ENCODE measurements at regions not wholly inside any gene's neighbourhood (a gene's known extent, or its start where the extent isn't known, plus 50 kb on each side); places are given as distances from the start of the nearest gene placed in this dataset.

- DNase-seq = peak; percentile 87
- H3K27me3 ChIP-seq (ENCODE audit: control insufficient read depth, insufficient read depth, low read length) = no peaks in the 10 kb centered on the region
- no peak overlapping the region for H3K4me3 ChIP-seq (ENCODE audit: insufficient read depth, low read depth, low read length)
- no peaks in the 10 kb centered on the region for H3K36me3 ChIP-seq (replicated peaks; ENCODE audit: control insufficient read depth, insufficient read depth, low read length)
These were observed 272.8 kb downstream of the CTTN start for GRCh38 chr11:70671083-70671482.

GRCh38 chr11:70671611-70672010 lies 273.3 kb downstream of the CTTN start:
- no peak for DNase-seq
- H3K4me3 ChIP-seq (ENCODE audit: insufficient read depth, low read depth, low read length) = no peak overlapping the region

GRCh38 chr11:70672991-70673653 lies 274.8 kb downstream of the CTTN start:
- Histone ChIP-seq H3K36me3 (replicated peaks; ENCODE audit: control insufficient read depth, insufficient read depth, low read length) (no peaks in the 10 kb centered on the region), H3K4me3 (ENCODE audit: insufficient read depth, low read depth, low read length) (no peak overlapping the region), H3K27me3 (ENCODE audit: control insufficient read depth, insufficient read depth, low read length) (no peaks in the 10 kb centered on the region)
- DNase-seq = peak; percentile 55

More at GRCh38 chr11:70671611-70672010, 273.3 kb downstream of the CTTN start:
- Histone ChIP-seq H3K27me3 (ENCODE audit: control insufficient read depth, insufficient read depth, low read length) (no peaks in the 10 kb centered on the region), H3K36me3 (replicated peaks; ENCODE audit: control insufficient read depth, insufficient read depth, low read length) (no peaks in the 10 kb centered on the region)

- no peaks in the 10 kb centered on the region for H3K36me3 ChIP-seq (replicated peaks; ENCODE audit: control insufficient read depth, insufficient read depth, low read length)
- H3K27me3 ChIP-seq (ENCODE audit: control insufficient read depth, insufficient read depth, low read length) = no peaks in the 10 kb centered on the region
- no peak for DNase-seq
- no peak overlapping the region for H3K4me3 ChIP-seq (ENCODE audit: insufficient read depth, low read depth, low read length)
These were observed 276.3 kb downstream of the CTTN start for GRCh38 chr11:70674605-70675004.

GRCh38 chr11:70675697-70676374 lies 277.5 kb downstream of the CTTN start:
- DNase-seq = no peak
- H3K27me3 ChIP-seq (ENCODE audit: control insufficient read depth, insufficient read depth, low read length) = no peaks in the 10 kb centered on the region
- no peaks in the 10 kb centered on the region for H3K36me3 ChIP-seq (replicated peaks; ENCODE audit: control insufficient read depth, insufficient read depth, low read length)
- H3K4me3 ChIP-seq (ENCODE audit: insufficient read depth, low read depth, low read length) = no peak overlapping the region

GRCh38 chr11:70677232-70677916 lies 279.0 kb downstream of the CTTN start:
- H3K36me3 ChIP-seq (replicated peaks; ENCODE audit: control insufficient read depth, insufficient read depth, low read length) = no peaks in the 10 kb centered on the region
- no peaks in the 10 kb centered on the region for H3K27me3 ChIP-seq (ENCODE audit: control insufficient read depth, insufficient read depth, low read length)
- no peak overlapping the region for H3K4me3 ChIP-seq (ENCODE audit: insufficient read depth, low read depth, low read length)
- DNase-seq = peak; percentile 48

- Histone ChIP-seq H3K27me3 (ENCODE audit: control insufficient read depth, insufficient read depth, low read length) (no peaks in the 10 kb centered on the region), H3K36me3 (replicated peaks; ENCODE audit: control insufficient read depth, insufficient read depth, low read length) (no peaks in the 10 kb centered on the region), H3K4me3 (ENCODE audit: insufficient read depth, low read depth, low read length) (no peak overlapping the region)
- DNase-seq = peak; percentile 43
These were observed 280.9 kb downstream of the CTTN start for GRCh38 chr11:70678931-70679900.

GRCh38 chr11:70680781-70681281 lies 282.5 kb downstream of the CTTN start:
- peak; percentile 63 for DNase-seq
- Histone ChIP-seq H3K4me3 (ENCODE audit: insufficient read depth, low read depth, low read length) (no peak overlapping the region), H3K36me3 (replicated peaks; ENCODE audit: control insufficient read depth, insufficient read depth, low read length) (no peaks in the 10 kb centered on the region), H3K27me3 (ENCODE audit: control insufficient read depth, insufficient read depth, low read length) (no peaks in the 10 kb centered on the region)

- no peaks in the 10 kb centered on the region for H3K36me3 ChIP-seq (replicated peaks; ENCODE audit: control insufficient read depth, insufficient read depth, low read length)
- no peak overlapping the region for H3K4me3 ChIP-seq (ENCODE audit: insufficient read depth, low read depth, low read length)
- no peaks in the 10 kb centered on the region for H3K27me3 ChIP-seq (ENCODE audit: control insufficient read depth, insufficient read depth, low read length)
- DNase-seq = no peak
These were observed 283.7 kb downstream of the CTTN start for GRCh38 chr11:70682056-70682455.

GRCh38 chr11:70682760-70683159 lies 284.4 kb downstream of the CTTN start:
- Histone ChIP-seq H3K27me3 (ENCODE audit: control insufficient read depth, insufficient read depth, low read length) (no peaks in the 10 kb centered on the region), H3K4me3 (ENCODE audit: insufficient read depth, low read depth, low read length) (no peak overlapping the region), H3K36me3 (replicated peaks; ENCODE audit: control insufficient read depth, insufficient read depth, low read length) (no peaks in the 10 kb centered on the region)
- DNase-seq = no peak

GRCh38 chr11:70687716-70688115 lies 289.4 kb downstream of the CTTN start:
- Histone ChIP-seq H3K27me3 (ENCODE audit: control insufficient read depth, insufficient read depth, low read length) (no peaks in the 10 kb centered on the region), H3K36me3 (replicated peaks; ENCODE audit: control insufficient read depth, insufficient read depth, low read length) (no peaks in the 10 kb centered on the region), H3K4me3 (ENCODE audit: insufficient read depth, low read depth, low read length) (no peak overlapping the region)
- peak; percentile 69 for DNase-seq

GRCh38 chr11:70688142-70688541 lies 289.8 kb downstream of the CTTN start:
- Histone ChIP-seq H3K4me3 (ENCODE audit: insufficient read depth, low read depth, low read length) (no peak overlapping the region), H3K27me3 (ENCODE audit: control insufficient read depth, insufficient read depth, low read length) (no peaks in the 10 kb centered on the region), H3K36me3 (replicated peaks; ENCODE audit: control insufficient read depth, insufficient read depth, low read length) (no peaks in the 10 kb centered on the region)
- DNase-seq = no peak

GRCh38 chr11:70689764-70690163 lies 291.4 kb downstream of the CTTN start:
- Histone ChIP-seq H3K36me3 (replicated peaks; ENCODE audit: control insufficient read depth, insufficient read depth, low read length) (no peaks in the 10 kb centered on the region), H3K4me3 (ENCODE audit: insufficient read depth, low read depth, low read length) (no peak overlapping the region), H3K27me3 (ENCODE audit: control insufficient read depth, insufficient read depth, low read length) (no peaks in the 10 kb centered on the region)
- DNase-seq = no peak

GRCh38 chr11:70692131-70692530 lies 293.8 kb downstream of the CTTN start:
- Histone ChIP-seq H3K36me3 (replicated peaks; ENCODE audit: control insufficient read depth, insufficient read depth, low read length) (no peaks in the 10 kb centered on the region), H3K27me3 (ENCODE audit: control insufficient read depth, insufficient read depth, low read length) (no peaks in the 10 kb centered on the region), H3K4me3 (ENCODE audit: insufficient read depth, low read depth, low read length) (no peak overlapping the region)
- DNase-seq = no peak

All from H7 (cell line).